ENCODE measurements at regions not wholly inside any gene's neighbourhood (a gene's known extent, or its start where the extent isn't known, plus 50 kb on each side); places are given as distances from the start of the nearest gene placed in this dataset.
A peak's percentile ranks its signal among the peaks of the same experiment; 100 is the strongest.

- DNase-seq (ENCODE audit: low spot score) = no peak
- intact Hi-C loops (cut with micrococcal nuclease; ENCODE audit: unreplicated experiment) = no loop called here
- Histone ChIP-seq H3K27ac (ENCODE audit: low read depth, low read length, poor library complexity, severe bottlenecking) (no peak overlapping the region), H3K4me3 (ENCODE audit: low read depth, low read length, poor library complexity, severe bottlenecking) (no peak overlapping the region), H3K36me3 (ENCODE audit: insufficient read depth, low read length, poor library complexity, severe bottlenecking) (no peaks in the 10 kb centered on the region), H3K9me3 (ENCODE audit: low read depth, low read length, poor library complexity, severe bottlenecking) (no peaks in the 10 kb centered on the region), H3K27me3 (replicated peaks; ENCODE audit: insufficient read depth, low read depth, low read length, poor library complexity) (no peaks in the 10 kb centered on the region), H3K4me1 (ENCODE audit: insufficient read depth, low read length, poor library complexity, severe bottlenecking) (no peaks in the 10 kb centered on the region)
- POLR2A ChIA-PET (ENCODE audit: low non-redundant PET) = no interaction called here
- CTCF ChIA-PET = no interaction called here
- TF ChIP-seq CTCF (conservative IDR thresholded peaks at IDR 0.05; ENCODE audit: low read depth, low read length) (no peak), EZH2 (IDR thresholded peaks at IDR 0.05; ENCODE audit: borderline replicate concordance, low read depth, low read length, poor library complexity, severe bottlenecking) (no peak)
- no TSS peak for BruUV-seq (replicated peaks)
Observed at GRCh38 chr4:84263415-84263814, 235.7 kb downstream of the NKX6-1 start.

GRCh38 chr4:84260495-84260894 lies 238.6 kb downstream of the NKX6-1 start:
- ChIA-PET CTCF (no interaction called here), POLR2A (ENCODE audit: low non-redundant PET) (no interaction called here)
- intact Hi-C loops (cut with micrococcal nuclease; ENCODE audit: unreplicated experiment) = no loop called here
- H3K9me3 ChIP-seq (ENCODE audit: low read depth, low read length, poor library complexity, severe bottlenecking) = no peaks in the 10 kb centered on the region
- H3K27me3 ChIP-seq (replicated peaks; ENCODE audit: insufficient read depth, low read depth, low read length, poor library complexity) = no peaks in the 10 kb centered on the region
- no peak for DNase-seq (ENCODE audit: low spot score)
- H3K36me3 ChIP-seq (ENCODE audit: insufficient read depth, low read length, poor library complexity, severe bottlenecking) = no peaks in the 10 kb centered on the region
- TF ChIP-seq CTCF (conservative IDR thresholded peaks at IDR 0.05; ENCODE audit: low read depth, low read length) (no peak), EZH2 (IDR thresholded peaks at IDR 0.05; ENCODE audit: borderline replicate concordance, low read depth, low read length, poor library complexity, severe bottlenecking) (no peak)
- no peak overlapping the region for H3K27ac ChIP-seq (ENCODE audit: low read depth, low read length, poor library complexity, severe bottlenecking)
- H3K4me1 ChIP-seq (ENCODE audit: insufficient read depth, low read length, poor library complexity, severe bottlenecking) = no peaks in the 10 kb centered on the region
- no peak overlapping the region for H3K4me3 ChIP-seq (ENCODE audit: low read depth, low read length, poor library complexity, severe bottlenecking)
- no TSS peak for BruUV-seq (replicated peaks)

DNA sequence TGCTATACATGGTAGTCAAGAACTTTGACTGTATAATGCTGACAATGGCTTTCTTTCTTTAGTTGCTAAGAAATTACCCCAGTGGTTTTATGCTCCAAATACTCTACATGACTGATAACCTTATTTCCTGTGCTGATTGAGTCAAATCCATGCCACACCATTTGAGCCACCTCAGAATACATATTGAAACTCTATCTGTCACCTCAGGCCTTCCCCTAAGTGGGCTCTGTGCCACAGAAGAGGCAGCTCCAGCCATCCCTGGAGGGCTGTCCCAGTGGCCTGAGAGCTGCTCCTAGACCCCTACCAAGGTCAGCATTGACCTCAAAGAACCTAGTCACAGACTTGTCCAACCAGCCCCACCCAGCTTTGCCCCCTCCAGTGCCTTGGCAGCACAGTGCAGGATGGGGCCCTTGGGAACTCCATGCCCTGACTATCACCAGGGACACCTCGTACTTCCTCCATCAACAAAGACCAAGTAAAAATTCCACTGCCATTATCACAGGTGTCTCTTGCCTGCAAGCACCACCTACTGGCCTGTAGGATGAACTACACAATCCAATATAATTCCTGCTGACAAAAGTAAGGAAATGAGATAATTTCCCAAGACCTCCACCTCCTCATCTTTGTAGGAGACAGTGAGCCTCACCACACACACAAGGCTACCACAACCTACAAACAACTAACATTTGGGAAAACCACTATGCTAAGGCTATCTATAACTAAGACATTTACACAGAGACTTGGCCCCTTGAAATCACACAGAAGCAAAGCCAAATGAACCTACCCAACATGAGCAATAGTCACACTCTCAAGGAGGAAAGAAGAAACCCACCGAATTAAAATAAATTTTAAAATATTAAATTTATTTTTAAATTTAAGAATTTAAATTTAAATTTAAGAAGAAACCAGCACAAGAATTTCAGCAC lies 239.9 kb downstream of the NKX6-1 start:
- Histone ChIP-seq H3K36me3 (ENCODE audit: insufficient read depth, low read length, poor library complexity, severe bottlenecking) (no peaks in the 10 kb centered on the region), H3K4me3 (ENCODE audit: low read depth, low read length, poor library complexity, severe bottlenecking) (no peak overlapping the region), H3K27ac (ENCODE audit: low read depth, low read length, poor library complexity, severe bottlenecking) (no peak overlapping the region), H3K27me3 (replicated peaks; ENCODE audit: insufficient read depth, low read depth, low read length, poor library complexity) (no peaks in the 10 kb centered on the region), H3K9me3 (ENCODE audit: low read depth, low read length, poor library complexity, severe bottlenecking) (no peaks in the 10 kb centered on the region), H3K4me1 (ENCODE audit: insufficient read depth, low read length, poor library complexity, severe bottlenecking) (no peaks in the 10 kb centered on the region)
- CTCF ChIA-PET = no interaction called here
- DNase-seq (ENCODE audit: low spot score) = peak; percentile 24
- intact Hi-C loops (cut with micrococcal nuclease; ENCODE audit: unreplicated experiment) = loop anchor here (5.0 to 10.0 kb wide), 2 partner anchors 344 to 612 kb away; no protein-coding TSS in a partner anchor
- POLR2A ChIA-PET (ENCODE audit: low non-redundant PET) = no interaction called here
- peak; percentile 57 for TF ChIP-seq CTCF (conservative IDR thresholded peaks at IDR 0.05; ENCODE audit: low read depth, low read length)
- TF ChIP-seq EZH2 (IDR thresholded peaks at IDR 0.05; ENCODE audit: borderline replicate concordance, low read depth, low read length, poor library complexity, severe bottlenecking) = no peak
- BruUV-seq (replicated peaks) = no TSS peak
